ENCODE measurements at regions not wholly inside any gene's neighbourhood (a gene's known extent, or its start where the extent isn't known, plus 50 kb on each side); places are given as distances from the start of the nearest gene placed in this dataset.

DNA sequence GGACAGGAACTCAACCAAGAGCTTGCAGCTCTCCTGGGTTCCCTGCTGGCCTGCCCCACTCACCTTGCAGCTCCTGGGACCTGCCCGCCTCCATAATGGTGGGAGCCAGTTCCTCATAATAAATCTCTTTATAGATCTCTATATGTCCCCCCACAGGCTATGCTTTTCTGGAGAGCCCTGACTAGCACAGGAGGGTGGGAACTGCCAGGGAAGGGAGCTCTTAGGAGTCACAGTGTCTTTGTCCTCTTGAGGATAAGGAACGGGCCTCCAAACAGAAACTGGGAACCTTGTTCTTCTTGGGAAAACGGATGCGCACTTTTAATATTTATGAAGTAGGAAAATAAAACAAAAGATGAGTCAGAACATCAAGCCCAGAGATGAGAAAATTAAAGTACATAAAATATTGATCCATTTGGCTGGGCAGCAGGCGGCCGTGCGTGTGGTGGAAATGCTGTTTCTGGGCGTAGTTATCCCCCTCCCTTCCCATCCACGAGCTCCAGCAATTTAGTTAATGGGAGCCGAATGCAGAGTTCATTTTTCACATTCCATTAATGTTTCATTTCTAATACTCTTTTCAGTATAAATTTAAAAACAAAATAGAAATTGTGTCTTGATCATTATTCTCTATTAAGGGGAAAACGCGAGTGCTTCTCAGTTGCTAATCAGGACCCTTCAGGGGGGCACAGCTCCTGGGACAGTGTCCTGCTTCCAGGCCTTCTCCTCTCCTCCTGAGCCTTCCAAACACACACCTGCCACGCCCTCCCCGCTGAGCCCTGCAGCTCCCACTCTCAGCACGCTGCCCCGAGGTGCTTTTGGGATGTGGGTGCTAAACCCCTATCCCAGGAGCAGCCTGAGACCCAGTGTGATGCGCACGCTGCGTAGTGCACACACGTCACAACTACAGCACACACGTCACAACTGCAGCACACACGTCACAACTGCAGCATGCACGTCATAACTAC lies 323.3 kb upstream of the AJAP1 start:
- no peak for DNase-seq

DNA sequence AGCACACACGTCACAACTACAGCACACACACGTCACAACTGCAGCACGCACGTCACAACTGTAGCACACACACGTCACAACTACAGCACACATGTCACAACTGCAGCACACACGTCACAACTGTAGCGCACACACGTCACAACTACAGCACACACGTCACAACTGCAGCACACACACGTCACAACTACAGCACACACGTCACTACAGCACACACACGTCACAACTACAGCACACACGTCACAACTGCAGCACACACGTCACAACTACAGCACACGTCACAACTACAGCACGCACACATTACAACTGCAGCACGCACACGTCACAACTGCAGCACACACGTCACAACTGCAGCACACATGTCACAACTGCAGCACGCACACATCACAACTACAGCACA lies 322.6 kb upstream of the AJAP1 start:
- no peak for DNase-seq

DNA sequence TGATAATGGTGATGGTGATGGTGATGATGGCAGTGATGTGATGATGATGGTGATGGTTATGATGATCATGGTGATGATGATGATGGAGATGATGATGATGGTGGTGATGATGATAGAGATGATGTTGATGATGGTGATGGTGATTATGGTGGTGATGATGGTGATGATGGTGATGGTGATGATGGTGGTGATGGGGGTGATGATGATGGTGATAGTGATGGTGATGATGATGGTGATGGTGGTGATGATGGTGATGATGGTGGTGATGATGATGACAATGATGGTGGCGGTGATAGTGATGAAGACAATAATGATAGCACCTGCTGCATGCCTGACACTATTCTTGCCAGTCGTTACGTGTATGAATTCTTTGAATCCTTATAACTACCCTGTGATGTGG lies 317.9 kb upstream of the AJAP1 start:
- no peak for DNase-seq

DNA sequence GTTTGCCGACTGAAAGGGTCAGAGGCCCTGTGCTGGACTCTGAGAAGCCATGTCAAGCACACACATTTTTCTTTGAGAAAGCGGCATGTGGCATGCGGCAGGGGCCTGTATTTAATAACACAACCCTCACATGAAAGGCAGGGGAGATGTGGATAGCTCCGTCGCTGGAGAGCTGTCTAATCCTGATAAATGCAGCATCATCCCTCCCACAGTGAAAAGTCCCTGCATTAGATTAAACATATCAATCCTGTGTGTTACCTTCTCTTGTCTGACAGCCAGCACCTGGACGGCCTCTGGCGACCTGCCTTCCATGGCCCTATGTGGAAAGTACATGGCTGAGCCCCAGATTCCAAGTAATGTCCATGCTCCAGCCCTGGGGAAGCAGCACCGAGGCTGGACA lies 313.0 kb upstream of the AJAP1 start:
- no peak for DNase-seq

DNA sequence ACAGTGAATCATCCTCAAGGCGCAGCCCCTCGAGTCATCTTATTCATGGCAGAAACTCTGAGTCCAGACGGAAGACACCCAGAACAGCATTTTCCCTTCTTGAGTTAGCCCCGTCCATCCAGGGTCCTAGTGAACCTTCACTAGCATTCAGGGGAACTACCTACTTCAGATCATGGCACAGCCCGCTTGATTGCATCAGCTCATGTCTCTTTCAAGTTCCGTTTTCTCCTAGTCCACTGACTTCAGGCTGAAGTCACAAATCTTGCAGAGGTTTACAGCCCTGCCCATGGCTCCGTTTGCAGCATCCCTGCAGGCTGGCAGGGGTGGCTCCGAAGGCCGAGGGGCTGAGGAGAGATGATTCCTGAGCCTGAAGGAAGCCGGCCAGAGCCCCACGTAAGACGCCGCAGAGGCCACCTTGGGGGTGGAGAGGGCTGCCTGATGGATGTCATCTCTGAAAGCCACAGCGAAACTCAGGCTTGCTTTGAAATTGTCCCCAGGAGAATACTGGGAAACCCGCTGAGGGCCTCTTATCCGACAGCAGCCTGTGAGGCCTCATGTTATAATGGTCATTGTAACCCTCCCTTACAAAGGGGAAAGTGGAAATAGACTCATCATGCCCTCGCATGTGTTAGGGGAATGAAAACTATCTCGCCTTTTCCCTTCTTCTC lies 310.2 kb upstream of the AJAP1 start:
- no peak for DNase-seq

DNA sequence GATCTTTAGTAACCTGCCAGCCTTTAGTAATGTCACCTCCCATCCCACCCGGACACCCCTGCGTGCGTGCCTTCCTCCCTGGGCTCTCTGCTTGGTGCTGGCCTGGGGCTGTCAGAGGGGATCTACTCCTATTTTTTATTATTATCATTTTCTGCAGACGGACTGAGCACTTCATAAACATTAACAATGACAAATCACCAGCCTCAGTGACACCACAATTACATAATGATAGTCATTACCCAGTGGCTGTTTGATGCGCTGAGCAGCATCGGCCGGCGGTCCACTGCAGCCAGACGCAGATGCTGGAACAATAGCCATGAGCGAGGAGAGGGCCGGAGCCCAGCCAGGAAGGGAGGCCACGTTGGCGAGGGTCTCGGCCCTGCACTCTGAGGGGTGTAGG lies 309.3 kb upstream of the AJAP1 start:
- DNase-seq, result no peak

DNA sequence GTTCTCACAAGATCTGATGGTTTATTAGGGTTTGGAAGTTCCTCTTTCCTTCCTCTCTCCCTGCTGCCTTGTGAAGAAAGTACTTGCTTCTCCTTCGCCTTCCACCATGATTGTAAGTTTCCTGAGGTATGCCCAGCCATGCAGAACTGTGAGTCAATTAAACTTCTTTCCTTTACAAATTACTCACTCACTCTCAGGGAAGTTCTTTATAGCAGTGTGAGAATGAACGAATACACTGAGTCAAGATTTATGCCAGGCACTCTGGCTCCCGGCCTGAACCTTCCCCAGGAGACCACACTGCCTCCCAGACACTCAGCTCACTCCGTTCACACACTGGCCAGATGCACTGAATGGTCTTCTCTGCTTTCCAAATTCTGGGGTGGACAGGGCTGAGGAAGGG lies 308.3 kb upstream of the AJAP1 start:
- no peak for DNase-seq

DNA sequence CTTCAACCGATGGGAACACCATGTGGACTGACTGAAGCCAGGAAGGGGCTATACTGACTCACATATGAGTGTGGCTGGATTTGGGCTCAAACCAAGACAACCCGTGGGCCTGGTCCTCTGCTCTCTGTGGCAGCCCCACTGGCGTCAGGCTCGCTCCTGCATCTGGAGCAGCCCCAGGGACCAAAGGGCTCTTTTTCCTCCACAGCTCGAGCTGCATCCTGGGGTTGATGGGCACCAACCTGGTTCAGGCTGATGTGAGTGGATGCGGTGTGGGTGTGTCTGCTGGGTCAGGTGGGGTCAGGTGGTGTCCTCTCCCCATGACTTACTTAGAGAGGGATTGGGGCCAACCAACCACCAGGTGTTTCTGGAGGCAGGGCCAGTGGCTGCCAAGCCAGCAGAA lies 303.0 kb upstream of the AJAP1 start:
- DNase-seq, result no peak

DNA sequence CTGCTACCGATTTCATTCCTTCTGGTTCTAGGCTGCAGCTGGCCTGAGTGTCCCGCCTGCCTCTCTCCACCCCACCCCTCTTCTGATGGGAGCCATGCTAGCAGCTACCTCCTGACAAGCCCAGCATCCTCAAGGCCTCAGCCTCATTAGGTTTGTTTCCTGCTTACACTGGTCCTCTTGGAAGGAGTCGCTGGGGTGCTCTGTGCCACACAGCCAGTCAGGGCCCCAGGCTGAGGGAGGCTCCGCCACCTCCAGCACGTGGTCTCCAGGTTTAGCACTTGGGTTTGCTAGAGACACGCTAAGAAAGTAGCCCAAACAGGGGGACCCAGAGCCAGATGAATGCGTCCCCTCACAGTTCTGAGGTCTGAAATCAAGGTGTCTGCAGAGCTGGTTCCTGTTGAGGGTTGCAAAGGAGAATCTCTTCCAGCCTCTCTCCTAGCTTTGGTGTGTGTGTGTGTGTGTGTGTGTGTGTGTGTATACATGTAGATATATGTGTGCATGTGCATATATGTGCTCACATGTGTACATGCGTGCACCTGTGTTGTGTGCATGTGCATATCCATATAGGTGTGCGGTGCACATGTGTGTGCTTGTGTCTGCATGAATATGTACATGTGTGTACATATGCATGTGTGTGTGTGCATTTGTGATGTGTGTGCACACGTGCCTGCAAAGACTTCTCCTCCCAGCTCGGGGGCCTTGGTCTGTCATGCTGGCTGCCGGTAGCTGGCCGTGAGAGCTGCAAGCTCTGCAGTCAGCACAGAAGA lies 301.1 kb upstream of the AJAP1 start:
- no peak for DNase-seq

DNA sequence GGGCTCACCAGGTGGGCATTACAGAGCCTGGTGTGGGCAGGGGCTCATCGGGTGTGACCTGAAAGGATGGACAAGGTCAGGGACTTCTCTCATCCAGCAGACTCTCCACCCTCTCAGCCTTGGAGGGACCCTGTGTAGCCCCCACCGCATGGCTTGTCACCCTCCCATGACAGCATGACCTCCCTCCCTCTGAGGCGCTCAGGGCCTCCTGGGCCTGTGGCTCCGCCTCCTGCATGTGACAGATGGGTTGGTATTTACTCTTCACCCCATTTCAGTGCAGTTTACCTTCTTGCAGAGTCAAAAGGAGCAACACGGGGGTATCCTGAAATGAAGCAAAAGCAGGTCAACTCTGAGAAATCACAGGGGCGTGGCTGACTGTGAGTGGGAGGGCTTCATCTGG lies 298.6 kb upstream of the AJAP1 start:
- no peak for DNase-seq

DNA sequence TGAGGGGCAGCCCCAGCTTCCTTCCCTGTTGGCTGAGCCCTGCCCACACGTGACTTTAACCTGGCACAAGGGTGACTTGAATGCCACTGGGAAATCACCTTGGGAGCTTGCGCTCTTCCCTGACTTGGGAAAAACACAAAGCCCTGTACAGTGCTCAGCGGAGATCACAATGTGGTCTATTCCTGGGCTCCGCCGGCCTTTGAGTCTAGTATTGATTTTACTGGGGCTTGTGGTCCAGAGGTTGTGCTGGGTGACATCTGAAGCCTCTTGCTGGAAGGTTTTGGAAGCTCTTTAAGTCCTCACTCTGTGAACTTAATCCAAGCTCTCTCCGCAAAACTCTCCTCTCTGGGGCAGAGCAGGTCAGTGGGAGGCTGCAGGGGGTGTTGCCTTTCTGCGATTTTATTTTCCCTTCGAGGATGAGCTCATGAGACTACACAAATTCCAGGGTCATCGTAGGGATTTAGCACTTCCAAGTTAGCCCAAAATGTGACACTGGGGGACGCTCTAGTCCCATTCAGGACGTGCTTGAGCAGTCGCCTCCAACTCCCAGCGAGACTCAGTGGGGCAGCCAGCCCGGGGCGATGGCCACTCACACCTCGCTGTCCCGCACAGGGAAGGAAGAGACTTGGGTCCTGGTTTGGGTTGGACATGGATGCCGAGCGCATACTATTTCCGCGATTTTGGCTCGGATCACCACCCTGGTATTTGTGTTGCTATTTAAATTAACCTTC lies 291.9 kb upstream of the AJAP1 start:
- no peak for DNase-seq

DNA sequence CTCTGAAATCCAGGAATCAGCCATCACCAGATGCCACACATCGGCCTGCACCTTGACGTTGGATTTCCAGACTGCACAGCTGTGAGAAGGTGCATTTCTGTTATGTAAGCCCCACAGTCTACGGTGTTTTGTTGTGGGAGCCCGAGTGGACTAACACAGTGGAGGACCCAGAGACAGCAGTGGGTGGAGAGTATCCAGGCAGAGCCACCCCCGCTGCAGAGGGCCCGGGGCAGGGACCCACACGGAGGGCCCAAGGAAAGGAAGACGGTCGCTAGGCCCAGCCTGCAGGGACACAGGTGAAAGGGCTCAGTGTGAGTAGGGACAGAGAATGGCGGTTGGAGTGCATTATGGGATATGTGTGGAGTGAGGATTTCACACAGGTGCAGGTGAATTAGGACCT lies 288.3 kb upstream of the AJAP1 start:
- no peak for DNase-seq

DNA sequence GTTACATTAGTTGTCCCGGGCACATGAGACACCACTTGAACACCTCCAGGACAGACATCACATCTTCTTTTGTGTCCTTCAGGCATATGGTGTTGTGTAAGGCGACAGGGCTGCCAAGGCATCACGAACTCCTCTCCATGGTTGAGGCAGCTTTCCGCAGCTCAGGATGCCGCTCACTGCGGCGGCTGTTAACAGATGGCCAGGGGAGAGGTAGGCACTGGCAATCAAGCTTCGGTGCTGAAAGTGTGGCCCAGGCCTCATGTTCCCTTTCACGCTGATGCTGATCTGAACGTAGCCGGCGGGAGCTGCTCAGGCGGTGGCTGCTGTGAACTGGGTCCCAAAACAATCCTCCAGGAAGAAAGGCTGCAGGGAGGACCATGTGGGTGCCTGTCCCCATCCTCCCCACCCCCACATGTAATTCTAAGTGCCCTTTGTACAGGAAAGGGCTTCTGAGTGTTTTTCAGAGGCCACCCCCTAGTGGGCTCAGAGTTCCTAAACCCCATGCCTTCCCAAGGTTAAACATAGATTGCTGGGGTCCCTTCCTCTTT lies 287.1 kb upstream of the AJAP1 start:
- peak; percentile 65 for DNase-seq

DNA sequence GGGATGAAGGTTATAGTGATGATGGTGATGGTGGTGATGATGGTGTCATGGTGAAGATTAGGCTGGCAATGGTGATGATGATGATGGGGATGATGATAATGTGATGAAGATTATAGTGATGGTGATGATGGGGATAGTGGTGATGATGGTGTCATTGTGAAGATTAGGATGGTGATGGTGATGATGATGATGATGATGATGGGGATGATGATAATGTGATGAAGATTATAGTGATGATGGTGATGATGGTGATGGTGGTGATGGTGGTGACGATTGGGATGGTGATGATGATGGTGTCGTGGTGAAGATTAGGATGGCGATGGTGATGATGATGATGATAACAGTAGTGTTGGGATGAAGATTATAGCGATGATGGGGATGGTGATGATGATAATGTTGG lies 285.1 kb upstream of the AJAP1 start:
- no peak for DNase-seq

DNA sequence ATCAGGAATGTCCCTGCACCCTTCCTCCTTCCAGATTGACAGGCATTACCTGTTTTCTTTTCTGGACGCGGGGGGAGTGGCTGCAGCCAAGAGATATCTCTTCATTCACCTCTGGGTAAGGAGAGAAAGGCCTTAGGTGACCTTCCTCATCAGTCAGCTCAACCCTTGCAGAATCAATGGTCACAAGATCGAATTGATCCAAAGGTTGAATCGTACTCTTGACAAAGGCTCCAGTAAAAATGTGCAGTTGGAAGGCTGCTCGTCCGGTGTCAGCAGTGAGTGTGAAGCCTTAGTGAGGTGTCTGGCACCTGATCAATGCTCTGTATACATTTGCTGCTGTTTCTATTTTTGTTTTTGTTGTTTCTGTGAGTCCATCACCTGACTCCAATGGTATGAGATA lies 282.6 kb upstream of the AJAP1 start:
- DNase-seq, result no peak

DNA sequence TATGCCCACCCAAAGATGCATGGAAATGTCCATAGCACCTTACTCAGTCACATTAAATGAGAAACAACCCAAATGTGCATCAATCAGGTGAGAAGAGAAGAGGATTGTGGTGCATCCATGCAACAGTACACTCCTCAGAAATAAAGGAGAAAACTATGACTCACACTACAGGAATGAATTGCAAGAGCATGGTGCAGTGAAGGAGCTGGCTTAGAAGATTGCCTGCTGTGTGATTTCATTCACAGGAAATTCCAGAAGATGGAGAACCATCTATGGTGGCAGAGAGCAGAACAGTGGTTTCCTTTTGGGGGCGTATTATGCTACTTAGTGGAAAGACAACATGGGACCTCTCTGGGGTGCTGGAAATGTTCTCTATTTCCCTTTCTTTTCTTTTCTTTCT lies 278.6 kb upstream of the AJAP1 start:
- DNase-seq, result no peak

DNA sequence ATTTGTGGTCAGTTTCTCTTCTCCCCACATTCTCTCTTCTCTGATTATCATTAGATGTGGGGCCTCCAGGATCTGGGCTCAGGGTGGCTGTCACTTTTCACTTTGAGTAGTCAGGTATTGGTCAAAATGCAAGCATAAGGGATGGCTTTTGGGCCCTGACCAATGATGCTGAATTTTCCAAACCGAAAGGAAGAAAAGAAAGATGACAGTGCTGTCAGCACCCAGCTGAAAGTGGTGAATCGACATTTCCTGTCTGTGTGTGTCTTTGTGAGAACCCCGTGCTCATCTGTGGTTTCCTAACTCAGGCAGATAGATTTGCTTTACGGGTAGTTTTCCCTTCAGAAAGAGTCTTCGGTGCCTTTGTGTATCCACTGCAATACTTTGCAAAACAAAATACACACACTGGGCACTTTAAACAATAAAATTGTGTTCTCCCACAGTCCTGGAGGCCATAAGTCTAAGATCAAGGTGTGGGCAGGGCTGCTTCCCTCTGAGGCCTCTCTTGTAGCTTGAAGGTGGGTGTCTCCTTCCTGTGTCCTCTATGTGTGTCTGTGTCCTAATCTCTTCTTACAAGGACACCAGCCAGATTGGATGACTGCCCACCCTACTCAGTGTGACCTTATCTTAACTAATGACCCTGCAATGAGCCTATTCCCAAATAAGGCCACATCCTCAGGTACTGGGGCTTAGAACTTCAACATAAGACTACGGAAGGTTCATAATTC lies 274.8 kb upstream of the AJAP1 start:
- DNase-seq, result no peak

DNA sequence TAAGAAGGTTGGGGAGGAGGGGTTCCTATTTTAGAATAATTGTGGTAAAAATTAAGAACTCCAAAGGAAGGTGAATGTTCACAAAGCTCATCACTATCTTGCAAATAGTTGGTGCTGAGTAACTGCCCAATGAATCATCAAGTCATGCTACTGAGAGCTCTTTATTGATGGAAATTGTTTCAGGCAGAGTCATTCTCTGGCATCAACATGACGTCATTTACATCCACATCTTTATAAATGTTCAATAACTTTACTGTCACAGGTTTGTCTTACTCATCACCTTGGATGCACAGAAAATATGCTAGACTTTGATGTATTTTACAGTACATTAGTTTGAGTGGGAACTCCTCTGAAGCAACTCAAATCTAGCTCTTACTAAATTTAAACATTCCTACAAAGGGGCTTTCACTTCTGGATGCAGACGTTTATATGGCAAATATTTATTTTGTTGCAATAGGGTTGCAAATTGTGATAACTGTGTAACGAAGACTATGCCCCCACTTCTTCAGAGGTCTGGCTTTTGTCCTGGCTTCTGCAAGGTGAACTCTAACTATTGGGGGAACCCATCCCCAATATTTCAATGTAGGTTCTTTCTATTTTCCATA lies 273.7 kb upstream of the AJAP1 start:
- no peak for DNase-seq

DNA sequence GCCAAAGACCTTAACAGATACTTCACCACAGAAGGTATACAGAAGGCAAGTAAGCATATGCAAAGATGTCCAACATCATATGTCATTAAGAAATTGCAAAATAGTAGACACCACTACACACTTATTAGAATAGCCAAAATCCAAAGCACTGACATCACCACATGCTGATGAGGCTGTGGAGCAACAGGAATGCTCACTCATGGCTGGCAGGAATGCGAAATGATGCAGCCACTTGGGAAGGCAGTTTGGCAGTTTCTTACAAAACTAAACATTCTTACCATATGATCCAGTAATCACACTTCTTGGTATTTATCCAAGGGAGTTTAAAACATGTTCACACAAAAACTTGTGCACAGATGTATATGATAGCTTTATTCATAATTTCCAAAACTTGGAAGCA lies 261.2 kb upstream of the AJAP1 start:
- DNase-seq, result no peak

DNA sequence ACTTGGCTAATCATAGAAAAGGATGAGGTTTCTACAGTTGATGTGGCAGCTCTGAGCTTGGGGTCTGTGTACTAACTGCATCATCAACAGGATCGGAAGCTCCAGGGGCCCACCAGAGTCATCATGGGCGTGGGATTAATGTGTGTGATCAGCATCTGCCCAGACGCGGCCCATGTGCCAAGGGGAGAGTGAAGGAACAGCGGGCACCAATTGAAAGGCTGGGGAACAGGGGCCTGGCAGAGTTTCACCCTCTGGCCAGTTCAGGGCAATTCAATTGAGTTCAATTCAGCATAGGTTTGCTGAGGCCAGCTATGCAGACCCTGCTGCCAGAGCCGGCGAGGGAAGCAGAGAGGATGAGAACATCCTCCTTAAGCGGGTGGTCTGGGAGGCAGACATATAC lies 260.0 kb upstream of the AJAP1 start:
- DNase-seq, result no peak

DNA sequence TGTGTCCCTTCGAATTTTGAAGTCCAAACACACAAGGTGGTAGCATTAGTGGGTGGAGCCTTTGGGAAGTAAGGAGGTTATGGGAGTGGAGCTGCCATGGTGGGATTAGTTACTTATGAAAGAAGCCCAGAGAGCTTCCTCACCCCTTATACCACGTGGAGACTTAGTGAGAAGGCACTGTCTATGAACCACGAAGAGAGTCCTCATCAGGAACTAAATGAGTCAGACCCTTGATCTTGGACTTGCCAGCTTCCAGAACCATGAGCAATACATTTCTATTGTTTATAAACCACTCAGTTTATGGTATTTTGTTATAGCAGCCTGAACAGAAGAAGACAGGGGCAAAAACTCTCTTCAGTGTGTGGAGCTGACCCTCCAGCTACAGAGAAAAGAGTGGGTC lies 259.3 kb upstream of the AJAP1 start:
- no peak for DNase-seq

DNA sequence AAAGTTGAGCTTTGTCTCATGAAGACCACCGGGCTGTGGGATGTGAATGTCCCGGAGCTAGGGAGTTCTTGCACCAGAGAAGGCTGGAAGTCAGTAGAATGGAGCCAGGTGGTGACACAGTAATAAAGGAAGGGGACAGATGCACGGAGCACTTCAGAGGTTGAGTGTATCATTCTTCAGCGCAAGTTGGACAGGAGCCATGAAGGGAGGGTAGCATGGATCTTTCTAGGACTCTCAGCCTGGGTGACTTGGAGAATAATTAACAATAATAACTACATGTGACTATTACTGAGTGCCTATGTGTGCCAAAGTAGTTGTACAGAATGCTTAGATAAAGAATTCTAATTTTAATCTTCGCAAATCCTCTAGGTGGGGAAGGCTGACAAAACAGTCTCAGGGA lies 258.7 kb upstream of the AJAP1 start:
- peak; percentile 42 for DNase-seq
